GM18498 (cell line): ENCODE measurements at regions not wholly inside any gene's neighbourhood (a gene's known extent, or its start where the extent isn't known, plus 50 kb on each side); places are given as distances from the start of the nearest gene placed in this dataset.
"Not testable (repeated sequence)": the region's sequence is repeated elsewhere in the genome, so short reads cannot be mapped to it uniquely, and the experiment has no call there.

Experiments
- ATAC-seq: cut with Tn5 transposase; IDR thresholded peaks from one replicate; pipeline ENCODE4 v1.9.1; 2021; ENCODE audit warnings: mild to moderate bottlenecking, moderate library complexity; ENCODE audit not compliant: unreplicated experiment

GRCh38 chr2:17460371-17461086 lies 57.7 kb downstream of the RAD51AP2 start:
- ATAC-seq, result no peak

- ATAC-seq, result no peak
These were observed 62.9 kb downstream of the RAD51AP2 start for GRCh38 chr2:17455343-17455742.

- ATAC-seq, result not testable (repeated sequence)
These were observed 72.0 kb downstream of the RAD51AP2 start for GRCh38 chr2:17446191-17446590.

GRCh38 chr2:17445744-17446143 lies 72.5 kb downstream of the RAD51AP2 start:
- no peak for ATAC-seq

GRCh38 chr2:17442334-17442733 lies 75.9 kb downstream of the RAD51AP2 start:
- no peak for ATAC-seq

- ATAC-seq, result no peak
These were observed 76.5 kb downstream of the RAD51AP2 start for GRCh38 chr2:17441790-17442189.

- ATAC-seq, result no peak
These were observed 77.0 kb downstream of the RAD51AP2 start for GRCh38 chr2:17441055-17441771.

- no peak for ATAC-seq
These were observed 87.9 kb downstream of the RAD51AP2 start for GRCh38 chr2:17430326-17430725.

- no peak for ATAC-seq
These were observed 89.1 kb downstream of the RAD51AP2 start for GRCh38 chr2:17429130-17429529.

GRCh38 chr2:17427401-17427800 lies 90.8 kb downstream of the RAD51AP2 start:
- ATAC-seq, result no peak

- no peak for ATAC-seq
These were observed 91.5 kb downstream of the RAD51AP2 start for GRCh38 chr2:17426743-17427142.

- no peak for ATAC-seq
These were observed 96.2 kb downstream of the RAD51AP2 start for GRCh38 chr2:17422061-17422460.

- ATAC-seq, result no peak
These were observed 101.3 kb downstream of the RAD51AP2 start for GRCh38 chr2:17416884-17417391.

GRCh38 chr2:17413036-17413435 lies 105.2 kb downstream of the RAD51AP2 start:
- no peak for ATAC-seq

- ATAC-seq, result no peak
These were observed 117.1 kb downstream of the RAD51AP2 start for GRCh38 chr2:17401096-17401495.

- no peak for ATAC-seq
These were observed 119.5 kb downstream of the RAD51AP2 start for GRCh38 chr2:17398770-17399169.

- no peak for ATAC-seq
These were observed 129.4 kb downstream of the RAD51AP2 start for GRCh38 chr2:17388798-17389197.

GRCh38 chr2:17387591-17387990 lies 130.6 kb downstream of the RAD51AP2 start:
- no peak for ATAC-seq

- no peak for ATAC-seq
These were observed 131.5 kb downstream of the RAD51AP2 start for GRCh38 chr2:17386771-17387170.

- no peak for ATAC-seq
These were observed 138.2 kb downstream of the RAD51AP2 start for GRCh38 chr2:17380003-17380402.

GRCh38 chr2:17375262-17375661 lies 143.0 kb downstream of the RAD51AP2 start:
- no peak for ATAC-seq

- no peak for ATAC-seq
These were observed 144.5 kb downstream of the RAD51AP2 start for GRCh38 chr2:17373741-17374140.
